ENCODE measurements at regions not wholly inside any gene's neighbourhood (a gene's known extent, or its start where the extent isn't known, plus 50 kb on each side); places are given as distances from the start of the nearest gene placed in this dataset.

DNA sequence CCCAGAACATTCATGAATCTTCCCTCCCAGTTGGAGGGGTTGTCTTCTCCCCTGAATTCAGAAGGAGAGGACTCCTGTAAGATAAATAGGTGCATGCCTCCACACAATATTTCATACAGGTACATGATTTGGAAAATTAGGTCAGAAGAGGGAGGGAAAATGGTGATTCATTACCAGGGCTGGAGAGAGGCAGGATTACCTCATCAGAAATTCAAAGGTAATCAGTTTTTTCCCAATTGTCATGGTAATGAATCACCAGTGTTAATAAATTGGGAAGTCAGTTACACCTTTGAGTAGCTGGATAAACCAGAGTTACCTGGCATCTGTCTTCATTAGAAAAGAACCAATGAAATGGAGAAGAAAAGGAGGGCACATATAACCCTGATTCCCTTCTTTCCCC is 128.5 kb downstream of the EN1 start:
- H3K27me3 ChIP-seq (ENCODE audit: control insufficient read depth in 1 of 2, insufficient read depth in 2 of 2, low read length in 2 of 2): no peaks in the 10 kb centered on the region
- H3K4me3 ChIP-seq (ENCODE audit: low read depth in 1 of 2, low read length in 2 of 2): no peak overlapping the region
- H3K9ac ChIP-seq (ENCODE audit: low read length): no peak overlapping the region
- no peak overlapping the region for H3K27ac ChIP-seq (ENCODE audit: low read depth, low read length)
- no peaks in the 10 kb centered on the region for H3K36me3 ChIP-seq (ENCODE audit: insufficient read depth, low read length)
- H3K4me1 ChIP-seq (ENCODE audit: insufficient read depth, low read length): no peaks in the 10 kb centered on the region
- no peaks in the 10 kb centered on the region for H3K9me3 ChIP-seq (ENCODE audit: low read length)

DNA sequence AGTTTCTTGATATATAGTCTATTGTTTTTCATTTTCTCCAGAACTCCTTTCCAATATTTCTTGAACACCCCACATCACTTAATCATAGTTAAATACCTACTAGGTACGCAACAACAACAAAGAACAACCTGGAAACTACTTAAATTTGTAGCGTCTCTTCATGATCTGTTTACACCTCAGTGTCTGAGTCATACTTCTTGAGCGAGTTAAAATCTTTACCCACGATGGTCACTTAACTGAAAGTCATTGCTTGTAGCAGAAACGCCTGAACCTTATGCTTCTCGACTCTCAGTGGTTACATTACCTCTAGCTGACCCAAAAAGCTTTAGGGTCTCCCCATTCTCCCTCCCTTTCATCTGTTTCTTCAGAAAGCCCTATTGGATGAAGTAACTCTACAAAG is 131.3 kb downstream of the EN1 start:
- H3K4me3 ChIP-seq (ENCODE audit: low read depth in 1 of 2, low read length in 2 of 2): no peak overlapping the region
- H3K9ac ChIP-seq (ENCODE audit: low read length): no peak overlapping the region
- no peaks in the 10 kb centered on the region for H3K27me3 ChIP-seq (ENCODE audit: control insufficient read depth in 1 of 2, insufficient read depth in 2 of 2, low read length in 2 of 2)
- no peak overlapping the region for H3K27ac ChIP-seq (ENCODE audit: low read depth, low read length)
- no peaks in the 10 kb centered on the region for H3K36me3 ChIP-seq (ENCODE audit: insufficient read depth, low read length)
- no peaks in the 10 kb centered on the region for H3K4me1 ChIP-seq (ENCODE audit: insufficient read depth, low read length)
- H3K9me3 ChIP-seq (ENCODE audit: low read length): no peaks in the 10 kb centered on the region

DNA sequence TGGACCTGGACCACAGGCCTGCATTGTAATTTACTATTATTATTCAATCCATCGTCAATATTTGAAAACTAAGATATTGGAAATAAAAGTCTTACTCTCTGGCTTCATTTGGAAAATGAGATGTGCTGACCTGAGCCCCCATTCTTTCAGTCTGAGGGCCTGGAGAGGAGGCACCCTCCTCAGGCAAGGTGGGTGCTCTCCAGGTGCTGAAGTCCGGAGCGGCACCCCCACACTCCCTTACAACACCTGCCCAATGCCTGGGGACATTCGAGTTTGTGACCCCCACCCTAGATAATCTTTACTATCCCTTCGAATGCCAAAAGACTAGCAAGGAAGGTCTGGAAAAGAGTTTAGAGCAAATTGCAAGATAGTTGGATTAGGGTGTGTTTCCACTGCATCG is 133.3 kb downstream of the EN1 start:
- H3K9me3 ChIP-seq (ENCODE audit: low read length): no peaks in the 10 kb centered on the region
- no peak overlapping the region for H3K9ac ChIP-seq (ENCODE audit: low read length)
- no peaks in the 10 kb centered on the region for H3K4me1 ChIP-seq (ENCODE audit: insufficient read depth, low read length)
- H3K27me3 ChIP-seq (ENCODE audit: control insufficient read depth in 1 of 2, insufficient read depth in 2 of 2, low read length in 2 of 2): no peaks in the 10 kb centered on the region
- no peak overlapping the region for H3K27ac ChIP-seq (ENCODE audit: low read depth, low read length)
- H3K4me3 ChIP-seq (ENCODE audit: low read depth in 1 of 2, low read length in 2 of 2): no peak overlapping the region
- H3K36me3 ChIP-seq (ENCODE audit: insufficient read depth, low read length): no peaks in the 10 kb centered on the region

GRCh38 chr2:118711603-118712002 is 135.8 kb downstream of the EN1 start:
- no peaks in the 10 kb centered on the region for H3K4me1 ChIP-seq (ENCODE audit: insufficient read depth, low read length)
- H3K27me3 ChIP-seq (ENCODE audit: control insufficient read depth in 1 of 2, insufficient read depth in 2 of 2, low read length in 2 of 2): no peaks in the 10 kb centered on the region
- no peaks in the 10 kb centered on the region for H3K36me3 ChIP-seq (ENCODE audit: insufficient read depth, low read length)
- H3K9ac ChIP-seq (ENCODE audit: low read length): no peak overlapping the region
- H3K9me3 ChIP-seq (ENCODE audit: low read length): no peaks in the 10 kb centered on the region
- no peak overlapping the region for H3K4me3 ChIP-seq (ENCODE audit: low read depth in 1 of 2, low read length in 2 of 2)
- H3K27ac ChIP-seq (ENCODE audit: low read depth, low read length): no peak overlapping the region

GRCh38 chr2:118710481-118710880 is 137.0 kb downstream of the EN1 start:
- Histone ChIP-seq H3K27me3 (ENCODE audit: control insufficient read depth in 1 of 2, insufficient read depth in 2 of 2, low read length in 2 of 2) (no peaks in the 10 kb centered on the region), H3K9me3 (ENCODE audit: low read length) (no peaks in the 10 kb centered on the region), H3K27ac (ENCODE audit: low read depth, low read length) (no peak overlapping the region), H3K4me1 (ENCODE audit: insufficient read depth, low read length) (no peaks in the 10 kb centered on the region), H3K4me3 (ENCODE audit: low read depth in 1 of 2, low read length in 2 of 2) (no peak overlapping the region), H3K36me3 (ENCODE audit: insufficient read depth, low read length) (no peaks in the 10 kb centered on the region), H3K9ac (ENCODE audit: low read length) (no peak overlapping the region)

GRCh38 chr2:118709786-118710185 is 137.7 kb downstream of the EN1 start:
- Histone ChIP-seq H3K27me3 (ENCODE audit: control insufficient read depth in 1 of 2, insufficient read depth in 2 of 2, low read length in 2 of 2) (no peaks in the 10 kb centered on the region), H3K4me1 (ENCODE audit: insufficient read depth, low read length) (no peaks in the 10 kb centered on the region), H3K9me3 (ENCODE audit: low read length) (no peaks in the 10 kb centered on the region), H3K4me3 (ENCODE audit: low read depth in 1 of 2, low read length in 2 of 2) (no peak overlapping the region), H3K27ac (ENCODE audit: low read depth, low read length) (no peak overlapping the region), H3K36me3 (ENCODE audit: insufficient read depth, low read length) (no peaks in the 10 kb centered on the region), H3K9ac (ENCODE audit: low read length) (no peak overlapping the region)

DNA sequence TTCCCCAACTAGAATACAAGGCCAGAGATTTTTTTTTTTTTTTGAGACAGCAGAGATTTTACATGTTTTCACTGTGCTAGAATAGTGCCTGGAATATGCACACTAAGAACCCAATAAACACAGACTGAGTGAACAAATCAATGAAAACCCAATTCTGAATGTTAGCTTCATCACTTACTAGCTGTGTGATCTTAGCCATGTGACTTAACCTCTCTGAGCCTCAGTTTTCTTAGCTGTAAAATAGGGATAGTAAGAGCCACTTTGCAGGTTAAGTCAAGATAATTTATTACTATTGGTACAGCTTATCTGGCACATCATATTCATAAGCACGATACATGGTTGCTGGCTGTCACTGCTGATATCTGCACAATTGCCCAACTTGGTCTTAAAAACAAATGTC is 140.6 kb downstream of the EN1 start:
- Histone ChIP-seq H3K36me3 (ENCODE audit: insufficient read depth, low read length) (no peaks in the 10 kb centered on the region), H3K4me3 (ENCODE audit: low read depth in 1 of 2, low read length in 2 of 2) (no peak overlapping the region), H3K4me1 (ENCODE audit: insufficient read depth, low read length) (no peaks in the 10 kb centered on the region), H3K27ac (ENCODE audit: low read depth, low read length) (no peak overlapping the region), H3K9ac (ENCODE audit: low read length) (no peak overlapping the region), H3K9me3 (ENCODE audit: low read length) (no peaks in the 10 kb centered on the region), H3K27me3 (ENCODE audit: control insufficient read depth in 1 of 2, insufficient read depth in 2 of 2, low read length in 2 of 2) (no peaks in the 10 kb centered on the region)

GRCh38 chr2:118706371-118706770 is 141.1 kb downstream of the EN1 start:
- Histone ChIP-seq H3K4me1 (ENCODE audit: insufficient read depth, low read length) (no peaks in the 10 kb centered on the region), H3K27me3 (ENCODE audit: control insufficient read depth in 1 of 2, insufficient read depth in 2 of 2, low read length in 2 of 2) (no peaks in the 10 kb centered on the region), H3K4me3 (ENCODE audit: low read depth in 1 of 2, low read length in 2 of 2) (no peak overlapping the region), H3K36me3 (ENCODE audit: insufficient read depth, low read length) (no peaks in the 10 kb centered on the region), H3K9me3 (ENCODE audit: low read length) (no peaks in the 10 kb centered on the region), H3K27ac (ENCODE audit: low read depth, low read length) (no peak overlapping the region), H3K9ac (ENCODE audit: low read length) (no peak overlapping the region)

- Histone ChIP-seq H3K36me3 (ENCODE audit: insufficient read depth, low read length) (no peaks in the 10 kb centered on the region), H3K9me3 (ENCODE audit: low read length) (no peaks in the 10 kb centered on the region), H3K4me3 (ENCODE audit: low read depth in 1 of 2, low read length in 2 of 2) (no peak overlapping the region), H3K27me3 (ENCODE audit: control insufficient read depth in 1 of 2, insufficient read depth in 2 of 2, low read length in 2 of 2) (no peaks in the 10 kb centered on the region), H3K4me1 (ENCODE audit: insufficient read depth, low read length) (no peaks in the 10 kb centered on the region), H3K9ac (ENCODE audit: low read length) (no peak overlapping the region), H3K27ac (ENCODE audit: low read depth, low read length) (no peak overlapping the region)
Observed at GRCh38 chr2:118705032-118705431, 142.4 kb downstream of the EN1 start.

GRCh38 chr2:118699447-118700175 is 147.8 kb downstream of the EN1 start:
- Histone ChIP-seq H3K4me1 (ENCODE audit: insufficient read depth, low read length) (no peaks in the 10 kb centered on the region), H3K27me3 (ENCODE audit: control insufficient read depth in 1 of 2, insufficient read depth in 2 of 2, low read length in 2 of 2) (no peaks in the 10 kb centered on the region), H3K27ac (ENCODE audit: low read depth, low read length) (no peak overlapping the region), H3K4me3 (ENCODE audit: low read depth in 1 of 2, low read length in 2 of 2) (no peak overlapping the region), H3K36me3 (ENCODE audit: insufficient read depth, low read length) (no peaks in the 10 kb centered on the region), H3K9me3 (ENCODE audit: low read length) (no peaks in the 10 kb centered on the region), H3K9ac (ENCODE audit: low read length) (no peak overlapping the region)

DNA sequence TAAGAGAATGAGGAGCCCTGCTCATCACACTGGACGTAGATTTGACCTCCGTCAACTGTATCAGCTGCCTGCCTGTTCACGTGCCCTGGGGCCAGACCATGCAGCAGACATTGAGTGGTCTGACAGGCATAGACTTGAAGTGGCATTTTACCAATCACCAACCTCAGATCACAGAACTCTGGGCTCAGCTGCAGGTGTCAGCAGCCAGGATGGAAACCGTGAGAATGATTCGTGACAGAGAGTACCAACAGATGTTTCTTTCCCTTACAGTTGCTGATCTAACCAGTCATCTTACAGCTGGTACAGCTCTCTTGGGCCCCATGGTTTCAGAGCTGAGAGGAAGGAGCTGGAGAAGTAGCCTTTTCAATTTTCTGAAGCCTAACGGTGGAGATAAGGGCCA is 148.9 kb downstream of the EN1 start:
- no peak overlapping the region for H3K4me3 ChIP-seq (ENCODE audit: low read depth in 1 of 2, low read length in 2 of 2)
- no peaks in the 10 kb centered on the region for H3K4me1 ChIP-seq (ENCODE audit: insufficient read depth, low read length)
- no peak overlapping the region for H3K27ac ChIP-seq (ENCODE audit: low read depth, low read length)
- no peak overlapping the region for H3K9ac ChIP-seq (ENCODE audit: low read length)
- H3K9me3 ChIP-seq (ENCODE audit: low read length): no peaks in the 10 kb centered on the region
- no peaks in the 10 kb centered on the region for H3K36me3 ChIP-seq (ENCODE audit: insufficient read depth, low read length)
- no peaks in the 10 kb centered on the region for H3K27me3 ChIP-seq (ENCODE audit: control insufficient read depth in 1 of 2, insufficient read depth in 2 of 2, low read length in 2 of 2)

DNA sequence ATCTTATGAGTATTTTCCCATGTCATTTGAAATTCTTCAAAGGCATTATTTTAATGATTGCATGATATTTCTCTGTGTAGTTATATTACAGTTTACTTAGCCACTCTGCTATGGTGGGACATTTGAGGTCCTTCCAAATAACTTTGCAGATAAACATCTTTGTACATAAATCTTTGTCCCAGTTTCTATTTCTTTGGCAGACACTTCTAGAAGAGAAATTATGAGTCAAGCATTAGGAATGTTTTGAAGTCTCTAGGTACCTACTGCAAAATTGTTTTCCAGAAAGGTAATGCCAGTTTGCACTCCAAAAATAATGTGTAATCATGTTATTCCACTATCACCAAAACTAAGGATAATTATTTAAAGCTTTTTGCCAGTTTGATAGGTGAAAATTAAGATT is 149.7 kb downstream of the EN1 start:
- no peaks in the 10 kb centered on the region for H3K27me3 ChIP-seq (ENCODE audit: control insufficient read depth in 1 of 2, insufficient read depth in 2 of 2, low read length in 2 of 2)
- no peak overlapping the region for H3K27ac ChIP-seq (ENCODE audit: low read depth, low read length)
- H3K9ac ChIP-seq (ENCODE audit: low read length): no peak overlapping the region
- H3K4me3 ChIP-seq (ENCODE audit: low read depth in 1 of 2, low read length in 2 of 2): no peak overlapping the region
- H3K4me1 ChIP-seq (ENCODE audit: insufficient read depth, low read length): no peaks in the 10 kb centered on the region
- no peaks in the 10 kb centered on the region for H3K9me3 ChIP-seq (ENCODE audit: low read length)
- H3K36me3 ChIP-seq (ENCODE audit: insufficient read depth, low read length): no peaks in the 10 kb centered on the region

Data from muscle layer of colon (tissue), 2 donors.